OCI-LY1 (cell line): ENCODE measurements at regions not wholly inside any gene's neighbourhood (a gene's known extent, or its start where the extent isn't known, plus 50 kb on each side); places are given as distances from the start of the nearest gene placed in this dataset.

ENCODE experiments used
- H2AFZ ChIP-seq: fragments of 200-600 bp; sonication (generic), shearing (Covaris generic); 2 replicates; pipeline ENCODE4 v1.6.0; 2014; ENCODE audit warnings: antibody characterized with exemption, mild to moderate bottlenecking, low read length
- H3F3A ChIP-seq: fragments of 200-600 bp; sonication (generic), shearing (Covaris generic); 2 replicates; pipeline ENCODE4 v1.6.0; 2014; ENCODE audit warnings: mild to moderate bottlenecking, antibody characterized with exemption, low read length, moderate library complexity; ENCODE audit not compliant: insufficient read depth
- H3K27ac ChIP-seq: fragments of 200-600 bp; sonication (generic); 2 replicates; pipeline ENCODE4 v1.5.1; 2014; ENCODE audit warnings: low read length, mixed run types, mild to moderate bottlenecking, low read depth; ENCODE audit not compliant: poor library complexity, severe bottlenecking
- H3K27me3 ChIP-seq: fragments of 200-600 bp; sonication (generic); 2 replicates; pipeline ENCODE4 v1.6.0; 2014; ENCODE audit warnings: antibody characterized with exemption, mild to moderate bottlenecking, low read length, moderate library complexity; ENCODE audit not compliant: insufficient read depth
- H3K36me3 ChIP-seq: fragments of 200-600 bp; sonication (generic); 2 replicates; pipeline ENCODE4 v1.6.1; 2014; ENCODE audit warnings: mild to moderate bottlenecking, antibody characterized with exemption, low read length, moderate library complexity, mixed read lengths; ENCODE audit not compliant: insufficient read depth
- H3K4me1 ChIP-seq: fragments of 200-600 bp; sonication (generic); 2 replicates; pipeline ENCODE4 v1.5.1; 2014; ENCODE audit warnings: mild to moderate bottlenecking, low read length, moderate library complexity; ENCODE audit not compliant: insufficient read depth, severe bottlenecking
- H3K4me2 ChIP-seq: fragments of 200-600 bp; sonication (generic), shearing (Covaris generic); 2 replicates; pipeline ENCODE4 v1.6.1; 2014; ENCODE audit warnings: low read length
- H3K4me3 ChIP-seq: fragments of 200-600 bp; sonication (generic); 2 replicates; pipeline ENCODE4 v1.5.1; 2014; ENCODE audit warnings: low read length, low read depth, mild to moderate bottlenecking, mixed read lengths; ENCODE audit not compliant: poor library complexity, severe bottlenecking
- H3K79me2 ChIP-seq: fragments of 200-600 bp; shearing (Covaris generic); 2 replicates; pipeline ENCODE4 v1.6.1; 2016; ENCODE audit warnings: mixed run types, low read length, mixed read lengths; ENCODE audit not compliant: insufficient read depth
- H3K9ac ChIP-seq: fragments of 200-600 bp; sonication (generic), shearing (Covaris generic); 2 replicates; pipeline ENCODE4 v1.6.1; 2014; ENCODE audit warnings: mild to moderate bottlenecking, low read length, mixed read lengths
- H3K9me2 ChIP-seq: fragments of 200-600 bp; sonication (generic), shearing (Covaris generic); 2 replicates; pipeline ENCODE4 v1.6.1; 2014; ENCODE audit warnings: low read depth, mild to moderate bottlenecking, low read length, mixed read lengths
- H3K9me3 ChIP-seq: fragments of 200-600 bp; shearing (Covaris generic); 2 replicates; pipeline ENCODE4 v1.6.1; 2014; ENCODE audit warnings: low read length, mixed read lengths
- H4K20me1 ChIP-seq: fragments of 200-600 bp; sonication (generic), shearing (Covaris generic); 2 replicates; pipeline ENCODE4 v1.6.0; 2016; ENCODE audit warnings: mild to moderate bottlenecking, low read length; ENCODE audit not compliant: insufficient read depth
- EZH2 ChIP-seq: fragments of 200-600 bp; sonication (generic), shearing (Covaris generic); IDR thresholded peaks from 2 replicates; pipeline ENCODE4 v1.8.0; 2017; ENCODE audit warnings: borderline replicate concordance, mixed run types, mild to moderate bottlenecking, antibody characterized with exemption, low read length, moderate library complexity, mixed read lengths
- TF ChIP-seq, protein P1 (sequence below): fragments of 200-600 bp; sonication (generic), shearing (Covaris generic); IDR thresholded peaks from 2 replicates; pipeline ENCODE4 v1.5.1; 2017; ENCODE audit warnings: mild to moderate bottlenecking, antibody characterized with exemption, low read length, moderate library complexity, mixed read lengths

DNA sequence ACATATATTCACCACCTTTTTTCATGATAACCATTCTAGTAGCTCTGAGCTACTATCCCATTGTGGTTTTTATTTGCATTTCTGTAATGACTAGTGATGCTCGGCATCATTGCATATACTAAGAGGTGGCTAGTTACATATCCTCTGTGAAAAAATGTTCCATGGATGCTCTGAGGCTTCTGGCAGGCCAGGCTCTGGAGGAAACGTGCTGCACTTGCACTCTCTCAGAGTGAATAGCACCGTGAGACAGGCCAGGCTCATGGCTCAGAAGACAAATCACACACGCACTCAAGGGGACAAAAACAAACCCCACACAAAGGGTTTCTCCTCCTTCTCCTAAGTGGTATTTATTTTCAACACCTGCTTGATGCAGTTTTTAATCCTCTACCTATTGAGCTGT is 1085.3 kb upstream of the CNTNAP5 start:
- no peaks in the 10 kb centered on the region for H3K9me2 ChIP-seq
- H3K27ac ChIP-seq = no peak overlapping the region
- no peak overlapping the region for H3K9ac ChIP-seq
- no peaks in the 10 kb centered on the region for H3K4me1 ChIP-seq
- no peak overlapping the region for H3K4me3 ChIP-seq
- H3K79me2 ChIP-seq = no peaks in the 10 kb centered on the region
- no peaks in the 10 kb centered on the region for H4K20me1 ChIP-seq
- no peaks in the 10 kb centered on the region for H3K9me3 ChIP-seq
- H3F3A ChIP-seq = no peaks in the 10 kb centered on the region
- H3K27me3 ChIP-seq = no peaks in the 10 kb centered on the region
- no peak overlapping the region for H3K4me2 ChIP-seq
- no peak overlapping the region for H2AFZ ChIP-seq
- no peaks in the 10 kb centered on the region for H3K36me3 ChIP-seq
- TF ChIP-seq, protein P1, sequence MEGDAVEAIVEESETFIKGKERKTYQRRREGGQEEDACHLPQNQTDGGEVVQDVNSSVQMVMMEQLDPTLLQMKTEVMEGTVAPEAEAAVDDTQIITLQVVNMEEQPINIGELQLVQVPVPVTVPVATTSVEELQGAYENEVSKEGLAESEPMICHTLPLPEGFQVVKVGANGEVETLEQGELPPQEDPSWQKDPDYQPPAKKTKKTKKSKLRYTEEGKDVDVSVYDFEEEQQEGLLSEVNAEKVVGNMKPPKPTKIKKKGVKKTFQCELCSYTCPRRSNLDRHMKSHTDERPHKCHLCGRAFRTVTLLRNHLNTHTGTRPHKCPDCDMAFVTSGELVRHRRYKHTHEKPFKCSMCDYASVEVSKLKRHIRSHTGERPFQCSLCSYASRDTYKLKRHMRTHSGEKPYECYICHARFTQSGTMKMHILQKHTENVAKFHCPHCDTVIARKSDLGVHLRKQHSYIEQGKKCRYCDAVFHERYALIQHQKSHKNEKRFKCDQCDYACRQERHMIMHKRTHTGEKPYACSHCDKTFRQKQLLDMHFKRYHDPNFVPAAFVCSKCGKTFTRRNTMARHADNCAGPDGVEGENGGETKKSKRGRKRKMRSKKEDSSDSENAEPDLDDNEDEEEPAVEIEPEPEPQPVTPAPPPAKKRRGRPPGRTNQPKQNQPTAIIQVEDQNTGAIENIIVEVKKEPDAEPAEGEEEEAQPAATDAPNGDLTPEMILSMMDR = no peak
- no peak for TF ChIP-seq EZH2

DNA sequence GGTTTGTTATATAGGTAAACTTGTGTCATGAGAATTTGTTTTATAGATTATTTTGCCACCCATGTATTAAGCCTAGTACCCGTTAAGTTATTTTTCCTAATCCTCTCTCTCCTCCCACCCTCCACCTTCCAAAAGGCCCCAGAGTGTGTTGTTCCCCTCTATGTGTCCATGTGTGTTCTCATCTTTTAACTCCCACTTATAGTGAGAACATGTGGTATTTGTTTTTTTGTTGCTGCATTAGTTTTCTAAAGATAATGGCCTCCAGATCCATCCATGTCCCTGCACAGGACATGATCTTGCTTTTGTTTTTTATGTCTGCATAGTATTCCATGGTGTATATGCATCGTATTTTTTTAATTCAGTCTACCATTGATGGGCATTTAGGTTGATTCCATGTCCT is 1075.6 kb upstream of the CNTNAP5 start:
- no peaks in the 10 kb centered on the region for H3K4me1 ChIP-seq
- no peak overlapping the region for H2AFZ ChIP-seq
- H3K9me2 ChIP-seq = no peaks in the 10 kb centered on the region
- no peaks in the 10 kb centered on the region for H3K27me3 ChIP-seq
- no peaks in the 10 kb centered on the region for H3F3A ChIP-seq
- H3K4me3 ChIP-seq = no peak overlapping the region
- H3K27ac ChIP-seq = no peak overlapping the region
- H4K20me1 ChIP-seq = no peaks in the 10 kb centered on the region
- no peak overlapping the region for H3K4me2 ChIP-seq
- no peaks in the 10 kb centered on the region for H3K9me3 ChIP-seq
- H3K79me2 ChIP-seq = no peaks in the 10 kb centered on the region
- TF ChIP-seq, protein P1 = no peak
- no peak for TF ChIP-seq EZH2
- no peaks in the 10 kb centered on the region for H3K36me3 ChIP-seq
- no peak overlapping the region for H3K9ac ChIP-seq

DNA sequence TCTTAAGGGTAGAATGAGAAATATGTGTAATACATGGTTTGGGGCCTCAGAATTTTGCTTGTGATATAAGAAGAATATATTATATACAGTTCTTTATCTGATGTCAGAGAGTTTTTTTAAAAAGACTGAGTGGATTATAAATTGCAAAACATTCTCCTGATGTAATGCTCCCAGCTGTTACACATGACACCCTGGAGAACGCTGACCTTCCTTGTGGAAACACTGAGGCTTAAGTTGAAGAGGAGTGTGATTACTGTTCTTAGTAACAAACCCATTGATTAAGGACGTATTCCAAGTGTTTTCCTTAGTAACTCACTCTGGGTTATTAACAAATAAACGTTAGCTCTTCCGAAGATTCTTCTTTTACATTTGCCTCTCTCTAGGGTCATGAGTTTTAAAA is 1069.3 kb upstream of the CNTNAP5 start:
- Histone ChIP-seq H3K9ac (no peak overlapping the region), H3K4me2 (no peak overlapping the region)

More for the DNA sequence above, 1069.3 kb upstream of the CNTNAP5 start:
- Histone ChIP-seq H4K20me1 (no peaks in the 10 kb centered on the region), H3K27ac (no peak overlapping the region), H3K9me2 (no peaks in the 10 kb centered on the region), H3K79me2 (no peaks in the 10 kb centered on the region), H3K9me3 (no peaks in the 10 kb centered on the region), H3K4me3 (no peak overlapping the region), H3K27me3 (no peaks in the 10 kb centered on the region), H3K36me3 (no peaks in the 10 kb centered on the region), H3F3A (no peaks in the 10 kb centered on the region), H2AFZ (no peak overlapping the region), H3K4me1 (no peaks in the 10 kb centered on the region)
- no peak for TF ChIP-seq EZH2
- TF ChIP-seq, protein P1 = no peak
